HG03066 (cell line): ENCODE measurements at regions not wholly inside any gene's neighbourhood (a gene's known extent, or its start where the extent isn't known, plus 50 kb on each side); places are given as distances from the start of the nearest gene placed in this dataset.
"Not testable (repeated sequence)": the region's sequence is repeated elsewhere in the genome, so short reads cannot be mapped to it uniquely, and the experiment has no call there.

Experiments
- ATAC-seq: cut with Tn5 transposase; IDR thresholded peaks from one replicate; pipeline ENCODE4 v1.9.1; 2021; ENCODE audit warnings: low read depth; ENCODE audit not compliant: unreplicated experiment

DNA sequence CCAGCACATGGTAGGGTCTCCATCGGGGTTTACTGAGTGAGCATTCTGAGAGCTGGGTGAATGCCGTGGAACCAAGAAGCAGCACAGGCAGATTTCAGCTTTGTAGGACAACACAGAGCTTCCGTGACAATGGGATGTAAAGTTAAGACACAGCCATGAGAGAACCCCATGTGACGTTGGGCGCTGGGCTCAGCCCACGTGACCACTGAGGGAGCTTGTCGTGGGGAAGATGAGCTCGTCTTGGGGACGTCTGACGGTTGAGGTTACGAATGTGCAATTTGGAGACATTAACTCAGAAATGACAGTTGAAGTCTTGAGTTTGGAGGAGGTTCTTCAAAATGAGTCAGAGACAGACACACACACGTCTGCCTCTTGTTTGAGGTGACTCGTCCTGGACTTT, 51.5 kb upstream of the MUC20 start:
- not testable (repeated sequence) for ATAC-seq

DNA sequence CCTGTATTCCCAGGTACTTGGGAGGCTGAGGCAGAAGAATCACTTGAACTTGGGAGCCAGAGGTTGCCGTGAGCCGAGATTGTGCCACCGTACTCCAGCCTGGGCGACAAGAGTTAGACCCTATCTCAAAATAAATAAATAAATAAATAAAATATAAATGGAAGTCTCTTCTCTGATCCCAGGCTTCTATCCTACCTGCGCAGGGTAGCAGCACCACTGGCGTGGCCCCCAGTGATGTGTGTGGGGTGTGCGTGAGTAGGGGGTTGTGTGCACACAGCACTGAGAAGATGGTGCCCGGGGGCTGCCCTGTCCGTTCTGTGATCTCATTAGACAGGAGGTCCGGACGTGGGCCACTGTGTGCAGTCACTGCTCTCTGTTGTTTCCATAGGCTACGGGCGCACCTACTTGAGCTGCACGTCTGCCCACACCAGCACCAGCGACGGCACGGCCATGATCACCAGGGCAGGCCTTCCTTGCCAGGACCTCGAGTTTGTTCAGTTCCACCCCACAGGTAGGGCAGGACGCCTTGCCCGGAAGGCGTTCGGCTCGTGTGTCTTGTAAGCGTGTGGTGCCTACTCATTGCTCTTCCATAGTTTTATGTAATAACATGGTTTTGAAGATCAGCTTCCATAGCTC, 52.5 kb upstream of the MUC20 start:
- ATAC-seq: not testable (repeated sequence)

GRCh38 chr3:195665311-195665710, 55.5 kb upstream of the MUC20 start:
- ATAC-seq: not testable (repeated sequence)

- not testable (repeated sequence) for ATAC-seq
Observed at GRCh38 chr3:195664131-195664530, 56.6 kb upstream of the MUC20 start.

DNA sequence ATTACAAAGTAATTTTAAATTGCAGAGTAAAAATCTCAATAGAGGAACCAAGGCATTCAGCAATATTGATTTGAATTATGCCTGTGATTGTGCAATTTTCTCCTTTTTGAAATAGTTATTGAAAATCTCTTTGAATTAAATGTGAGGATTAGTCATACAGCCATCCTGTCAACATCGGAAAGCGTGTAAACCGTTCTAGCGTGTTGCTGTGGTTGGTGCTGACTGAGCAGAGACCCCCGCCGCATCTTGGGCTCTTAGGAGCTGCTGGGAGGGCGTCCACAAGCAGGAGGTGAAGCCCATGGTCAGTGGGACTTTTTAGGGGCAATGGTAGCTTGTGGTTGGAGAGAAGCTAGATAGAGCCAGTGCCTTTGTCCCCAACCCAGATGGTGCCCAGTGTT, 61.6 kb upstream of the MUC20 start:
- not testable (repeated sequence) for ATAC-seq

DNA sequence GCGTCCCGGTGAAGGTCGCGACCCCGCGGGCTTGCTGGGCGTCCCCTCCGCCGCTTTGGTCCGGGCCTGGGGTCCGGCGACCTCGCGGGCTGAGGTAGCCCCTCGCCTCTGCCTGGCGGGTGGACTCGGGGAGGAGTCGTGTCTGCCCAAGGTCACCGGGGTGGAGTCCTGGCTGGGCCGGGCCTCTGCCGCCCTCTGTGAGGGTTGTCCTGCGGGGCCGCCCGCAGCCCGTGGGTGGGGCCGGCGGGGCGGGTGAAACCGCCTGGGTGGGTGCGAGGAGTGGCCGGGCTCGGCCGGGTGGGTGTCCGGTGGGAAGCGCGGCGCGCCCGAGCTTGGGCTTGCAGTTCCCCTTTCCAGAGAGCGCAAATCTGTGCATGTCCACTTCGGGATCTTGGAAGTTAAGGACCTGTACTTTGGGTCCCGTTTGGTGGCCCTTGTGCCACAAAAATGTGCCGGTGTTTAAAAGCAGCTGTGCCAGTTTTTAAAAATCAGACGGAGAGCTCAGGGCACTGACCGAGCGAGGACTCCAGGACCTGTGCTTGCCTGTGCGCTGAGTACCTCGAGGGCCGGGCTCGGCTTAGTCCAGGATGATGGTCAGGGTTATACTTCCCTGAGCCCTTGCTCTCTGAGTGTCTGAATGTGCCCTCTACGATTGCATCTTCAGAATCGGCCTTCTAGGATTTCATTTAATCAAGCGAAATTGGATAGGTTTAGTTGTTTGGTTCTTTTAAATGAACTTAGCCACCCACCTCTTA, 62.2 kb upstream of the MUC20 start:
- ATAC-seq: peak; percentile 47

GRCh38 chr3:195657475-195658372, 63.1 kb upstream of the MUC20 start:
- peak; percentile 77 for ATAC-seq

GRCh38 chr3:195656091-195656490, 64.7 kb upstream of the MUC20 start:
- ATAC-seq: not testable (repeated sequence)

- ATAC-seq: not testable (repeated sequence)
Observed at GRCh38 chr3:195654746-195655145, 66.0 kb upstream of the MUC20 start.

GRCh38 chr3:195654138-195654537, 66.6 kb upstream of the MUC20 start:
- ATAC-seq: not testable (repeated sequence)

- ATAC-seq: not testable (repeated sequence)
Observed at GRCh38 chr3:195653641-195654040, 67.1 kb upstream of the MUC20 start.

DNA sequence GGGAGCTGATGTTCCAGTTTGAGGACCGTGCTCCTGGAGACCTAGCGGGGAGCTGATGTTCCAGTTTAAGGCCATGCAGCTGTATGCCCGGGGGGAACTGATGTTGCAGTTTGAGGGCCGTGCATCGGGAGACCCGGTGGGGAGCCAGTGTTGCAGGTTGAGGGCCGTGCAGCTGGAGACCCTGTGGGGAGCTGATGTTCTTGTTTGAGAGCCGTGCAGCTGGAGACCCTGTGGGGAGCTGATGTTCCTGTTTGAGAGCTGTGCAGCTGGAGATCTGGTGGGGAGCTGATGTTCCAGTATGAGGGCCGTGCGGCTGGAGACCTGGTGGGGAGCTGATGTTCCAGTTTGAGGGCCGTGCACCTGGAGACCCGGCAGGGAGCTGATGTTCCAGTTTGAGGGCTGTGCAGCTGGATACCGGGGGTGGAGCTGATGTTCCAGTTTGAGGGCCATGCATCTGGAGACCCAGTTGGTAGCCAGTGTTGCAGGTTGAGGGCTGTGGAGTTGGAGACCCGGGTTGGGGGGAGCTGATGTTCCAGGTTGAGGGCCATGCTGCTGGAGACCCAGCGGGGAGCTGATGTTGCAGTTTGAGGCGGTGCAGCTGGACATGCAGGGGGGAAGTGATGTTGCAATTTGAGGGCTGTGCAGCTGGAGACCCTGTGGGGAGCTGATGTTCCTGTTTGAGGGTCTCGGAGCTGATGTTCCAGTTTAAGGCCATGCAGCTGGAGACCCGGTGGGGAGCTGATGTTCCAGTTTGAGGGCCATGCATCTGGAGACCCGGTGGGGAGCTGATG, 64.4 kb upstream of the APOD start:
- not testable (repeated sequence) for ATAC-seq

- ATAC-seq: not testable (repeated sequence)
Observed at GRCh38 chr3:195645872-195646271, 62.1 kb upstream of the APOD start.

DNA sequence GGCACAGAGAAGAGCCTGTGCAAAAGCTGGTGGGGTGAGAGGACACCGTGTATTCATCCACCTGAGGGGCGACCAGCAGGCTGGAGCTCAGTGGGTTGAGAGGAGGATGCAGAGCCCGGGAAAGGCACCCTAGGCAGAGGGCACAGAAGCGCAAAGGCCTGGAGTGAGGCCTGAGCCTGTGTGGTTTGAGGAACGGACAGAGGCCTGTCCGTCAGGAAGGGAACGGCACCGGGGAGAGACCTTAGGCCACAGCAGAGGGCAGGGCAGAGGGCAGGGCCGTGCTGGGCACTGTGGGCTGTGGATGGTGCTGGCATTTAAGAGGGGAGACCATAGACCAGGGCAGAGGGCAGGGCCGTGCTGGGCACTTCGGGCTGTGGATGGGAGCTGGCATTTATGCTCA, 59.5 kb upstream of the APOD start:
- ATAC-seq: not testable (repeated sequence)

- ATAC-seq: not testable (repeated sequence)
Observed at GRCh38 chr3:195642311-195642710, 58.6 kb upstream of the APOD start.

GRCh38 chr3:195638456-195638855, 54.7 kb upstream of the APOD start:
- ATAC-seq: not testable (repeated sequence)

DNA sequence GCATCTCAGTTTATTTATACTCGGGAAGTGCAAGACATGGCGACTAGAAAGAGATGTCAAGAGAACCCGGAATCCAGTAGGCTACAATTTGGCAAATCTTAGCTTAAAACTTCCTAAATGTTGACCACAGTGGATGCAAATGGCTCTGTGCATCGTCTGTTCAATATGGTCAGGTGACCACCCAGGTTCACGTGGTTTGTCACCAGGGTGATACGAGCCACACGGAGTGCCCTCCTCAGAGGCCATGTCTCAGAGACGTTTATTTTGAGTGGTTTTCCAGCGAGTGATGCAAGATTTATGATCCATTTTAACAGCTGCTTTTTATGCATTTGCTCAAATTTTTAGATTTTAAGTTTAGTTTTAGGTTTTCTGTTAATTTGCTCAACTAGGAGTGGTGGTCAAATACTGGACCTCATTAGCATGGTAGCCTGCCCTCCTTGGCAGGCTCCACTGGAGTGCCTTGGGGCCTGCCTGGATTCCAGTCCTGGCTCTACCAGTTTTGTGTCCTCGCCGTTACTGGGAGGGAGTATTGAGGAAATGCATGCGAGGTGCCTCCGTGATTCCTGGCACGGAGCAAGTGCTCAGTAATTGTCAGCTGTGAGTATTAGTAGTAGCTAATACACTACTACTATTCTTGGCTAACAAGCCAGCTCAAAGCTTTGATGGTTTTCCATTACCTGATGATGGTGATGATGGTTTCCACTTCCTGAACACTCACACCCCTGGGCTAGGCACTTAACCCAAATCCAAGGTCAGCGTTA, 53.9 kb upstream of the APOD start:
- not testable (repeated sequence) for ATAC-seq

DNA sequence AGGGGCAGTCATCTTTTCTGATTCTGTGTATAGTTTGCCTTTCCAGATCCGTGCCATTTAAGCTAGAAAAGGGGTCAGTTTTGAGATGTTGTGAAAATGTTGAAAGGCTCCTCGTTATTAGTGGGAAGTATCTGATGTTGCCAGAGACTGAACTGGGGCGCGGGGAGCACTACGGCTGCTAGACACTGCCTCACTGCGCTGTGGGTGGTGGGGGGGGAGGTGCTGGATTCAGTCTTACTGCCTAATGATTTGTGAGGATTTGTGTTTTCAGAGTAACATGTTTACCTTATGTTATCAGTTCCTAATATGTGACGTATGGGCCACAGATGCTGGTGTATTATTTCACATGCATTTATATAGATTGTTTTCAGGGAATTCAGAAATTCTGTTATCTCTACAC, 53.3 kb upstream of the APOD start:
- ATAC-seq: not testable (repeated sequence)

GRCh38 chr3:195635898-195636685, 52.4 kb upstream of the APOD start:
- not testable (repeated sequence) for ATAC-seq
